Gastrocnemius medialis (tissue), 4 donors: ENCODE measurements at regions not wholly inside any gene's neighbourhood (a gene's known extent, or its start where the extent isn't known, plus 50 kb on each side); places are given as distances from the start of the nearest gene placed in this dataset.

Experiments
- POLR2A ChIP-seq, 2 donors: fragments of 450-650 bp; IDR thresholded peaks; one replicate each; pipeline ENCODE4 v1.6.1; 2017; ENCODE audit warnings: antibody characterized with exemption in 2 of 2, mild to moderate bottlenecking in 2 of 2, moderate library complexity in 2 of 2
- TF ChIP-seq, protein P1 (sequence below), 5 experiments: fragments of 450-650 bp in 3 of 5; fragments of 200-600 bp in 2 of 5; sonication (generic) in 2 of 5; IDR thresholded peaks in 4 of 5; conservative IDR thresholded peaks in 1 of 5; 1 replicate in 4 of 5; 2 replicates in 1 of 5; pipeline ENCODE4 v1.5.1; 2016 to 2019; ENCODE audit warnings: antibody characterized with exemption in 5 of 5, mild to moderate bottlenecking in 3 of 5, moderate library complexity in 3 of 5

DNA sequence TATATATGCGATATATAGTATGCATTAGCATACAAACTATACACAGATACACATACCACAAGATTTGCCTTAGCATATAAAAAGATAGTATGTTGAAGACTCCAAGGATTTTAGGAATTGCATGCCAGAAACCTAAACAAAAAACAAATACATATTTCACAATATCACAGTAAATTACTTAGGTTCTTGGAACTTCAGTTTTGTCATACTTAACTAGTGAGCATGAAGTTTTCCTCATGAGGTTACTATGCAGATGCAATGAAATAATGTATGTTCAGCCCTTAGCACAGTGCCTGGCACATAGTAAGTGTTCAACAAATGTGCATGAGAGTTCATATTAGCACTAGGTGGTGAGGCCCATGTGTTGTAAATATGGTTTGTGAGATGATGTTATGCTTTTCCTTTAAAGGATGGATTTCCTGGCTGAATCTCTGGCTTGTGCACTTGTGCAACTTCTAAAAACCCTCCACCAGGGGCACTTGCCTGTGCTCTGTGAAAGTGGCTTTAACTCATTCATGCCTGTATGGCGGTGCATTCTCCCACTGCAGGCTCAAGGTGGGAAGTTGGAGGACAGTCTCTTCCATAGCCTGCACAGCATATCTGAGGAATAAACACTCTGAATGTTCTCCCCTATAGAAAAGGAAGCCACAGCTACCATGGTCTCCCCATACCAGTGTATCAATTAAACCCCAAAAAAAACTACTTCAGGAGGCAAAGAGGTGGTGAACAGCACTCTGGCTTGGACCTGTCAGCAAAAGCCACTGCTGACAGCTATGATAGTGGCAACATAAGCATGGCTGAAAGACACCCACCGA is 624.1 kb upstream of the CDH4 start:
- TF ChIP-seq POLR2A (IDR thresholded peaks at IDR 0.05): no peak
- TF ChIP-seq, protein P1, sequence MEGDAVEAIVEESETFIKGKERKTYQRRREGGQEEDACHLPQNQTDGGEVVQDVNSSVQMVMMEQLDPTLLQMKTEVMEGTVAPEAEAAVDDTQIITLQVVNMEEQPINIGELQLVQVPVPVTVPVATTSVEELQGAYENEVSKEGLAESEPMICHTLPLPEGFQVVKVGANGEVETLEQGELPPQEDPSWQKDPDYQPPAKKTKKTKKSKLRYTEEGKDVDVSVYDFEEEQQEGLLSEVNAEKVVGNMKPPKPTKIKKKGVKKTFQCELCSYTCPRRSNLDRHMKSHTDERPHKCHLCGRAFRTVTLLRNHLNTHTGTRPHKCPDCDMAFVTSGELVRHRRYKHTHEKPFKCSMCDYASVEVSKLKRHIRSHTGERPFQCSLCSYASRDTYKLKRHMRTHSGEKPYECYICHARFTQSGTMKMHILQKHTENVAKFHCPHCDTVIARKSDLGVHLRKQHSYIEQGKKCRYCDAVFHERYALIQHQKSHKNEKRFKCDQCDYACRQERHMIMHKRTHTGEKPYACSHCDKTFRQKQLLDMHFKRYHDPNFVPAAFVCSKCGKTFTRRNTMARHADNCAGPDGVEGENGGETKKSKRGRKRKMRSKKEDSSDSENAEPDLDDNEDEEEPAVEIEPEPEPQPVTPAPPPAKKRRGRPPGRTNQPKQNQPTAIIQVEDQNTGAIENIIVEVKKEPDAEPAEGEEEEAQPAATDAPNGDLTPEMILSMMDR (IDR thresholded peaks at IDR 0.05 in 4 of 5, conservative IDR thresholded peaks at IDR 0.05 in 1 of 5): no peak
